A673 (cell line): ENCODE measurements at regions not wholly inside any gene's neighbourhood (a gene's known extent, or its start where the extent isn't known, plus 50 kb on each side); places are given as distances from the start of the nearest gene placed in this dataset.

Source experiments
- CTCF ChIP-seq: fragments of 300-800, 200-600 bp; sonication (generic); conservative IDR thresholded peaks from 2 replicates; pipeline ENCODE4 v1.5.1; 2017; ENCODE audit warnings: low read depth, mild to moderate bottlenecking, antibody characterized with exemption, low read length, moderate library complexity, mixed read lengths
- EZH2 ChIP-seq: fragments of 200-600 bp; sonication (generic); IDR thresholded peaks from 2 replicates; pipeline ENCODE4 v1.6.1; 2017; ENCODE audit warnings: borderline replicate concordance, low read depth, mild to moderate bottlenecking, mixed read lengths, antibody characterized with exemption, low read length; ENCODE audit not compliant: poor library complexity, severe bottlenecking

- no peak for TF ChIP-seq CTCF
- TF ChIP-seq EZH2, result no peak
Observed at GRCh38 chr14:97276573-97276972, 479.4 kb downstream of the VRK1 start.
